Tibial artery (tissue), 4 donors: ENCODE measurements at regions not wholly inside any gene's neighbourhood (a gene's known extent, or its start where the extent isn't known, plus 50 kb on each side); places are given as distances from the start of the nearest gene placed in this dataset.
A peak's percentile ranks its signal among the peaks of the same experiment; 100 is the strongest.

Experiments
- DNase-seq, 2 donors: peaks; one replicate each; pipeline ENCODE4 v3.0.0-alpha.2; 2019
- H3K27ac ChIP-seq, 2 donors: fragments of 200-600 bp; sonication (generic) in 1 of 2; 1 replicate in 1 of 2; 2 replicates in 1 of 2; pipeline ENCODE4 v1.5.1; 2018 to 2019; ENCODE audit warnings: mild to moderate bottlenecking in 1 of 2
- H3K27me3 ChIP-seq, 2 donors: fragments of 200-600 bp; sonication (generic) in 1 of 2; one replicate each; pipeline versions ENCODE4 v1.5.1 to v1.6.0; 2016 to 2019
- H3K36me3 ChIP-seq, 3 donors: fragments of 200-600 bp; sonication (generic) in 2 of 3; one replicate each; pipeline ENCODE4 v1.5.1; 2016 to 2019; ENCODE audit warnings: mild to moderate bottlenecking in 2 of 3
- H3K4me1 ChIP-seq, 4 donors: fragments of 200-600 bp; sonication (generic) in 2 of 4; 1 replicate in 3 of 4; 2 replicates in 1 of 4; pipeline ENCODE4 v1.5.1; 2016 to 2019
- H3K4me3 ChIP-seq, 2 donors: fragments of 200-600 bp; sonication (generic) in 1 of 2; 1 replicate in 1 of 2; 2 replicates in 1 of 2; pipeline ENCODE4 v1.5.1; 2018 to 2019; ENCODE audit warnings: mild to moderate bottlenecking in 2 of 2
- H3K9me3 ChIP-seq, 3 donors: fragments of 200-600 bp; sonication (generic) in 1 of 3; one replicate each; pipeline ENCODE4 v1.5.1; 2016 to 2019
- intact Hi-C: fragments of 100-400 bp; cut with DNase I; formaldehyde crosslinking; loops from one replicate; pipeline ENCODE4 v1.15.0; 2023; ENCODE audit warnings: low total_unique reads
- TF ChIP-seq, protein P1 (sequence below), 2 experiments: fragments of 200-600 bp in 1 of 2; fragments of 450-650 bp in 1 of 2; IDR thresholded peaks; one replicate each; pipeline ENCODE4 v1.5.1; 2017 to 2019; ENCODE audit warnings: antibody characterized with exemption in 2 of 2, mild to moderate bottlenecking in 1 of 2, moderate library complexity in 1 of 2

DNA sequence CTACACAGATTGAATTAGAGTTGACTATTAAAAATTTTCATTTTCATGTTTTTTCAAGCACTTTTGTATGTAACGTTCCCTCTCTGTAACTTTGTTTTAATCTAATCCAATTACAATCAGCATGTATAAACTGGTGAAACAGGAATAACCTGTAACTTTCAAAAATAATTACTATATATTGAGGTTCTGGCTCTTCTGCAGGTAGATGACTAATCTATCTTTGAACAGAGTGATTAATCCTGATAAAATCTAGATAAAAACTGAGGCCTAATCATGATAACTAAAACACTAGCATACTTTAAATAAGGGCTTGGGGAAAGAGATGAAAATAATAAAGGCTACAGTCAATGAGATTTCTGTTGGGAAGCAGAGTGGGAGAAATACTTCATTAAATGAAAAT, 101.6 kb upstream of the KCND2 start:
- intact Hi-C loops, result no loop called here
- Histone ChIP-seq H3K27me3 (no peaks in the 10 kb centered on the region), H3K4me1 (peaks cover 0 to 66% (median 11%) of the 10 kb centered on the region in 4 donors), H3K4me3 (no peak overlapping the region), H3K36me3 (no peaks in the 10 kb centered on the region), H3K9me3 (no peaks in the 10 kb centered on the region), H3K27ac (peak overlapping the region; percentile 47 to 66)
- TF ChIP-seq, protein P1, sequence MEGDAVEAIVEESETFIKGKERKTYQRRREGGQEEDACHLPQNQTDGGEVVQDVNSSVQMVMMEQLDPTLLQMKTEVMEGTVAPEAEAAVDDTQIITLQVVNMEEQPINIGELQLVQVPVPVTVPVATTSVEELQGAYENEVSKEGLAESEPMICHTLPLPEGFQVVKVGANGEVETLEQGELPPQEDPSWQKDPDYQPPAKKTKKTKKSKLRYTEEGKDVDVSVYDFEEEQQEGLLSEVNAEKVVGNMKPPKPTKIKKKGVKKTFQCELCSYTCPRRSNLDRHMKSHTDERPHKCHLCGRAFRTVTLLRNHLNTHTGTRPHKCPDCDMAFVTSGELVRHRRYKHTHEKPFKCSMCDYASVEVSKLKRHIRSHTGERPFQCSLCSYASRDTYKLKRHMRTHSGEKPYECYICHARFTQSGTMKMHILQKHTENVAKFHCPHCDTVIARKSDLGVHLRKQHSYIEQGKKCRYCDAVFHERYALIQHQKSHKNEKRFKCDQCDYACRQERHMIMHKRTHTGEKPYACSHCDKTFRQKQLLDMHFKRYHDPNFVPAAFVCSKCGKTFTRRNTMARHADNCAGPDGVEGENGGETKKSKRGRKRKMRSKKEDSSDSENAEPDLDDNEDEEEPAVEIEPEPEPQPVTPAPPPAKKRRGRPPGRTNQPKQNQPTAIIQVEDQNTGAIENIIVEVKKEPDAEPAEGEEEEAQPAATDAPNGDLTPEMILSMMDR (IDR thresholded peaks at IDR 0.05), result no peak
- no peak for DNase-seq

DNA sequence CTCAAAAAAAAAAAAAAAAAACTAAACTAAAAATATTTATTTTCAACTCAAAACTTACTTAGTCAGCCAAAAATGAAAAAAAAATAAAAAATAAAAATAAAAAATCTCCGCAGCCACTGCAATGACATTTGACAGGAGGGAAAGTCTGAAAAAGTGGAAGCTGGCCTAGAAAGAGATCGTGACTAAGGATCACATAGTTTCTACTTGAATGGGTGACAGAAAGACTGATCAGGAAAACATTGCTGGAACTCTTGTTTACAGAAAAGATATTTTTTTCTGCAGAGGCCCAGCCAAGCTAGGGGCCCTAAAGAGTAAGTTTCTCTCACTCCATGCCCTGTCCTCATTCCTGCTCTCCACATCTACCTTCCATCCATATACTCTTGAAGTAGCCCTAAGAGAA, 92.8 kb upstream of the KCND2 start:
- no peaks in the 10 kb centered on the region for H3K27me3 ChIP-seq
- TF ChIP-seq, protein P1 (IDR thresholded peaks at IDR 0.05), result no peak
- DNase-seq, result no peak
- peak overlapping the region; percentile 6 to 48 for H3K27ac ChIP-seq
- no peak overlapping the region for H3K4me3 ChIP-seq
- H3K4me1 ChIP-seq, result peaks cover 0 to 42% (median 13%) of the 10 kb centered on the region in 4 donors
- no peaks in the 10 kb centered on the region for H3K9me3 ChIP-seq
- H3K36me3 ChIP-seq, result no peaks in the 10 kb centered on the region
- intact Hi-C loops, result no loop called here

DNA sequence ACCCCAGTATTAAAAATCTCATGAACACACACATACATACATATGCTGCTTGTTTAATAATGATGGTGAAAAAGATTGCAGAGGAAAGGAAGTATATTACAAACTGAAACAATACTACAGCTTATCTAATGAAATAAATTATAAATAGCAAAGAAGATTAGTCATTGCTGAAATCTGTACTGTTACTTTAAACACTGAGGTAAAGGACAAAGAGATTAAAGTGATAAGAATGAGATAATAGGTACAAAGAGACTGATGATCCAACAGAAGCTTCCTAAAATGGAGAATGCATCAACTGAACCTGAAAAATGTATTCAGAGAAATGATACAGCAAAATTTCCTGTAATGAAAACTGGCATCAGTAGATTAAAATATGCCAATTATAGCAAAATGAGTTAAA, 91.5 kb upstream of the KCND2 start:
- H3K27ac ChIP-seq, result peak overlapping the region in 1 of 2 donors; percentile 48
- TF ChIP-seq, protein P1 (IDR thresholded peaks at IDR 0.05), result no peak
- no peaks in the 10 kb centered on the region for H3K27me3 ChIP-seq
- H3K4me1 ChIP-seq, result peaks cover 0 to 54% (median 21%) of the 10 kb centered on the region in 4 donors
- H3K9me3 ChIP-seq, result no peaks in the 10 kb centered on the region
- intact Hi-C loops, result no loop called here
- DNase-seq, result no peak
- no peaks in the 10 kb centered on the region for H3K36me3 ChIP-seq
- no peak overlapping the region for H3K4me3 ChIP-seq

DNA sequence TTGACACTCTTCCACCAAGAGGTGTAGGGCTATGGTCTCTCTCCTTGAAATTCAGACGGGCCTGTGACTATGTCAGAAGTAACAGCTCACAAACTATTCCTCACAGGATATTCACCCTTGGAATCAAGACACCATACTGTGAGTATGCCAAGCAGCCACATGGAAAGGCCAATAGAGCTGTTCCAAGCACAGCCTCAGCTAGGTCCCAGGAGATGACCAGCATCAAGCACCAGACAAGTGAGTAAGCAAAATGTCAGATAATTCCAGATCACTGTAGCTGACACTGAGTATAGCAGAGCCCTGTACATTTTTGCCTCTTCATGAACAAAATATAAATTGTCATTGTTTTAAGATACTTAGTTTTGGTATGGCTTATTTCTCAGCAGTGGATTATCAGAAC, 88.1 kb upstream of the KCND2 start:
- no peaks in the 10 kb centered on the region for H3K27me3 ChIP-seq
- no peak overlapping the region for H3K4me3 ChIP-seq
- no peaks in the 10 kb centered on the region for H3K9me3 ChIP-seq
- H3K36me3 ChIP-seq, result no peaks in the 10 kb centered on the region
- DNase-seq, result peak; percentile 35 to 70
- H3K4me1 ChIP-seq, result peaks cover 0 to 52% (median 21%) of the 10 kb centered on the region in 4 donors
- H3K27ac ChIP-seq, result peak overlapping the region; percentile 42 to 66
- TF ChIP-seq, protein P1 (IDR thresholded peaks at IDR 0.05), result no peak
- intact Hi-C loops, result no loop called here

DNA sequence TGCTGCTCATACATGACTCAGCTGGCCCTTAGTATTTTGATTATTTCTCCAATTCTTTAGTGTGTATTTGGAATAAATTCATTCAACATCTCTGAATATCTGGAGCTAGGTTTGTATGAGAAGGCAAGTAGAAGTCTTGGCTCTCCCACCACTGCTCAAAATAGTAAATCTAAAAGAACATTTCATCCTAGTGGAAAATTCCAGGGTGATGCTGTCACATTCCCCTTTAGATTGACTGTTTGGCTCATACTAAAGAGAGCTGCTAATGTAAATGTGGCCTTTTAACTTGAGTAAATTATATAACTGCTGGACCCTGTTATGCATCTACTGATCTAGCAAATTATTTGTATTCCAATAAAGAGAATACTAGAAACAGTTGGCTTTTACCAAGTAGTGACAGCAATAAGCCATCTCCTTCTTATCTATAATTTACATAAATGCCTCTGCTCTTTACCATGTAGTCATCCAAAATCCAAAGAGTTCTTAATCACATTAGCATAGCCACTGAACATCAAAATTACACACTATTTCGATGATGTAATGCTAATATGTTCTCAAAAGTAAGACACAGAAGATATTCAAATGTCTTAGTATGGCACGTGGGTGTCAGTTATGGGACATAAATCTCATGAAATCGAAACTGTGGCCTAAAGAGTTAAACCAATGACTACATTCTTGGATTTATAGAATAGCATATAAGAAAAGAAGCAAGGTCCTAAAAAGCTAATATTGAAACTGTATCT, 86.9 kb upstream of the KCND2 start:
- Histone ChIP-seq H3K27ac (peak overlapping the region; percentile 42 to 66), H3K4me3 (no peak overlapping the region), H3K36me3 (no peaks in the 10 kb centered on the region), H3K9me3 (no peaks in the 10 kb centered on the region), H3K27me3 (no peaks in the 10 kb centered on the region), H3K4me1 (peaks cover 0 to 47% (median 17%) of the 10 kb centered on the region in 4 donors)
- TF ChIP-seq, protein P1 (IDR thresholded peaks at IDR 0.05), result no peak
- no peak for DNase-seq
- intact Hi-C loops, result no loop called here
